ENCODE measurements at regions not wholly inside any gene's neighbourhood (a gene's known extent, or its start where the extent isn't known, plus 50 kb on each side); places are given as distances from the start of the nearest gene placed in this dataset.

DNA sequence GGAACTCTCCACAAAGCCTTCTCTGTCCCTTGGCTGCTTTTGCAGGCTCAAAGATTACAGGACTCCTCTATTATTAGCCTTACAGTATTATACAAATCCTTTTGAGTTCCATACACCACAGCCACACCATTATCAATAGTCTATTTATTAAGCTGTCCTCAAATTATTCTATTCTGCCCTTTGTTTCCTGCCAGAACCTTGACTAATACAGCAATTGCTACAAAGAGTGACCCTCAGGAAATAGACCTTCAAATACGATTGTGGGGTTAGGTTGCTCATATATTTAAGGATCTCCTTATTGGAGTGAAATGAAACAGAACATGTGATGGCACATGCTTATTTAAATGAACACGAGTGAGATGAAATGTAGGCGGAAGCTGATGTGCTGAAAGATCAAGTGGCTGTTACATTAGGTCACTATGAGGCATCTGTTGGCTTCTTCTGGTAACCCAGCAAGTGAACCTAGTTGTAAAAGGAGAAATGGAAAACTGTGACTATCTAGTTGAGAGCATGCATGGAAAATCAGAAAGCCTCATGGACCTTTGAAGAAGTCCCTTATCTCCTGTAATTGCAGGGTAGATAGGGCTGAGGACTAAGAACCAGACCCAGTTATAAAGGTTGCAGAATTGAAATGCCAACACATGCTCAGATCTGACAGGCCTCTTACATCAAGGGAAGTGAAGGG lies 75.5 kb downstream of the AVPR1A start:
- TF ChIP-seq OSR1 (CRISPR knock-in tag; IDR thresholded peaks at IDR 0.05) (no peak), PPARA (CRISPR knock-in tag; IDR thresholded peaks at IDR 0.05; ENCODE audit: borderline replicate concordance) (no peak)
- TF ChIP-seq, protein P1, sequence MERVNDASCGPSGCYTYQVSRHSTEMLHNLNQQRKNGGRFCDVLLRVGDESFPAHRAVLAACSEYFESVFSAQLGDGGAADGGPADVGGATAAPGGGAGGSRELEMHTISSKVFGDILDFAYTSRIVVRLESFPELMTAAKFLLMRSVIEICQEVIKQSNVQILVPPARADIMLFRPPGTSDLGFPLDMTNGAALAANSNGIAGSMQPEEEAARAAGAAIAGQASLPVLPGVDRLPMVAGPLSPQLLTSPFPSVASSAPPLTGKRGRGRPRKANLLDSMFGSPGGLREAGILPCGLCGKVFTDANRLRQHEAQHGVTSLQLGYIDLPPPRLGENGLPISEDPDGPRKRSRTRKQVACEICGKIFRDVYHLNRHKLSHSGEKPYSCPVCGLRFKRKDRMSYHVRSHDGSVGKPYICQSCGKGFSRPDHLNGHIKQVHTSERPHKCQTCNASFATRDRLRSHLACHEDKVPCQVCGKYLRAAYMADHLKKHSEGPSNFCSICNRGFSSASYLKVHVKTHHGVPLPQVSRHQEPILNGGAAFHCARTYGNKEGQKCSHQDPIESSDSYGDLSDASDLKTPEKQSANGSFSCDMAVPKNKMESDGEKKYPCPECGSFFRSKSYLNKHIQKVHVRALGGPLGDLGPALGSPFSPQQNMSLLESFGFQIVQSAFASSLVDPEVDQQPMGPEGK (CRISPR knock-in tag; IDR thresholded peaks at IDR 0.05; ENCODE audit: borderline replicate concordance): no peak
- ATAC-seq: no peak

DNA sequence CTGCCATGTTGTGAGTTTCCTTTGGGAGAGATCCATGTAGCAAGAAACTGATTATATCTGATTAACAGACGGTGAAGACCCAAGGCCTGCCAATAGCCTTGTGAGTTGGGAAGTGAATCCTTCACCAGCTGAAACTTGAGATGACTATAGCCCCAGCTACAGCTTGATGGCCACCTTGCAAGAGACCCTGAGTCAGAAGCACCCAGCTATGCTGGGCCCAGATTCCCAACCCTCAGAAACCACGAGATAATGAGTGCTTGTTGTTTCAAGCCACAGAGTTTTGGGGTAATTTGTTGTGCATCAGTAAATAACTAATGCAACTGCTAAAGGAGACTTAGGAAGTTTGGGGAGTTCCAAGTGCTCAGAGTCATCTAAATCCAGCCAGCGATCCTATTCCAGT lies 80.3 kb downstream of the AVPR1A start:
- ATAC-seq: no peak
- TF ChIP-seq ZNF565 (CRISPR knock-in tag; conservative IDR thresholded peaks at IDR 0.05; ENCODE audit: low read depth) (no peak), TCF4 (CRISPR knock-in tag; IDR thresholded peaks at IDR 0.05; ENCODE audit: borderline replicate concordance) (no peak)

DNA sequence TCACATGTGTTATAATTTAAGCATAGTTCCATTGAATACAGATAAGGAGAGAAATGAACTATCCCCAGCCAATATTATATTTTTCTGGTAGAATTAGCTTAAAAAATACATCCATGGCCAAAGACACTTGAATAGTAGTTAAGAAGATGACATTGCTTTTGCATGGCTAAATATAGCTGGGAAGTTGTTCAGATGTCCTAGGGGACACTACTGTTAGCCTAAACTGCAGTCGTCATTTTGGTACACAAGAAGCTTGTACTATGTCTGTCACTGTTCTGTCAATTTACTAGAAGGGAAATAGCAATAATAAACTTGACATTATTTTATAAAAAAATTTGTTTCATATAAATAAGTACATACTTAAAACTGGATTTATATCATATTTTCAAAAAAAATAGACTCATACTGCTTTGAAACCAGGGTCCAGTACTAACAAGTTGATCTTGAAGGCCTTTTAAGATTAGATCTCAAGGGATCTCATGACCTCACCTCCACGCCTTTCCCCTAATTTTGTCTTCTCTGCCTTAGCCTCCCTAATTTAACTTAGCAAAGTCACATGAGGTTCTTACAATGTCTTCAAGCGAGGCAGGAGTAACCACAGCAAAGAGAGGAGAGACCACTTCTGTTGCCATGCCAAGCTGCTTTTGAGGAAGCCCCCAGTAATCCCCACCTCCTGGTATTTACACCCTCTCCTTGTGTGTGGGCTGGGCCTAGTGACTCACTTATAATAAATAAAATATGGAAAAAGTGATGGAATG lies 81.0 kb downstream of the AVPR1A start:
- TF ChIP-seq CSRNP3 (CRISPR knock-in tag; IDR thresholded peaks at IDR 0.05) (no peak), POU6F1 (CRISPR knock-in tag; IDR thresholded peaks at IDR 0.05; ENCODE audit: borderline replicate concordance, low read depth) (no peak), TCF4 (CRISPR knock-in tag; IDR thresholded peaks at IDR 0.05; ENCODE audit: borderline replicate concordance) (no peak), ZFP3 (CRISPR knock-in tag; IDR thresholded peaks at IDR 0.05) (no peak), CREB5 (CRISPR knock-in tag; IDR thresholded peaks at IDR 0.05; ENCODE audit: low read depth) (no peak)
- ATAC-seq: no peak

- TF ChIP-seq CREB5 (CRISPR knock-in tag; IDR thresholded peaks at IDR 0.05; ENCODE audit: low read depth) (no peak), RARB (CRISPR knock-in tag; IDR thresholded peaks at IDR 0.05) (no peak), CSDC2 (CRISPR knock-in tag; IDR thresholded peaks at IDR 0.05) (no peak), SNAI2 (CRISPR knock-in tag; IDR thresholded peaks at IDR 0.05) (no peak), TCF4 (CRISPR knock-in tag; IDR thresholded peaks at IDR 0.05; ENCODE audit: borderline replicate concordance) (no peak), ZNF70 (CRISPR knock-in tag; IDR thresholded peaks at IDR 0.05) (no peak), TOX (CRISPR knock-in tag; IDR thresholded peaks at IDR 0.05; ENCODE audit: borderline replicate concordance) (no peak), ARNTL (CRISPR knock-in tag; IDR thresholded peaks at IDR 0.05; ENCODE audit: borderline replicate concordance, low read depth) (no peak), BACH2 (CRISPR knock-in tag; IDR thresholded peaks at IDR 0.05; ENCODE audit: borderline replicate concordance) (no peak)
- TF ChIP-seq, protein P1 (CRISPR knock-in tag; IDR thresholded peaks at IDR 0.05; ENCODE audit: borderline replicate concordance): no peak
- peak; percentile 63 for ATAC-seq
Measured at GRCh38 chr12:63068857-63069442, 82.1 kb downstream of the AVPR1A start.

All from SK-N-SH treated with all-trans-retinoic acid at 6 μM for 48 hours (cell line).